ENCODE measurements at regions not wholly inside any gene's neighbourhood (a gene's known extent, or its start where the extent isn't known, plus 50 kb on each side); places are given as distances from the start of the nearest gene placed in this dataset.

GRCh38 chr4:52196606-52197130 lies 145.6 kb downstream of the SPATA18 start:
- TF ChIP-seq, protein P1, sequence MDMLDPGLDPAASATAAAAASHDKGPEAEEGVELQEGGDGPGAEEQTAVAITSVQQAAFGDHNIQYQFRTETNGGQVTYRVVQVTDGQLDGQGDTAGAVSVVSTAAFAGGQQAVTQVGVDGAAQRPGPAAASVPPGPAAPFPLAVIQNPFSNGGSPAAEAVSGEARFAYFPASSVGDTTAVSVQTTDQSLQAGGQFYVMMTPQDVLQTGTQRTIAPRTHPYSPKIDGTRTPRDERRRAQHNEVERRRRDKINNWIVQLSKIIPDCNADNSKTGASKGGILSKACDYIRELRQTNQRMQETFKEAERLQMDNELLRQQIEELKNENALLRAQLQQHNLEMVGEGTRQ (IDR thresholded peaks at IDR 0.05) = no peak
- TF ChIP-seq POLR2A (IDR thresholded peaks at IDR 0.05; ENCODE audit: low read length) = no peak
- no peak for TF ChIP-seq HOXA7 (CRISPR knock-in tag; IDR thresholded peaks at IDR 0.05)
